GM18520 (cell line): ENCODE measurements at regions not wholly inside any gene's neighbourhood (a gene's known extent, or its start where the extent isn't known, plus 50 kb on each side); places are given as distances from the start of the nearest gene placed in this dataset.
"Not testable (repeated sequence)": the region's sequence is repeated elsewhere in the genome, so short reads cannot be mapped to it uniquely, and the experiment has no call there.

Source experiments
- ATAC-seq: cut with Tn5 transposase; IDR thresholded peaks from one replicate; pipeline ENCODE4 v1.9.1; 2021; ENCODE audit not compliant: unreplicated experiment

DNA sequence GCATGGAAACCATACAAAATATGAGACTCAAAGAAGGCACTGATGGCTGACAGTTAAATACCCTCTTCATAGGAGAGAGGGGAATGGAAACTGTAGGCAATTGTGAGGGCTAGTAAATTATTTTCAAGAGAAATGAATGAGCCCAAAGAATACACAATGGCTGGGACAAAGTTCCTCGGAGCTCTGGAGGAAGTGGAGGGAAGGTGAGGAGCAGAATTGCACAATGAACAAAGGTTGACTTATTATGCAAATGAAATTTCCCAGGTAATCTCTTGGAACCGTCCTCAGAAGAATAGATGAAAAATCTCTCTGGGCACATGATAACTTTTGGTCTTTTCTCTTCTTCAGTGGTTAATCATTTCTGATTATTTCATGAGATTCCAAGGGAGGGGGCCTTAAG, 202.6 kb upstream of the VCX start:
- no peak for ATAC-seq

DNA sequence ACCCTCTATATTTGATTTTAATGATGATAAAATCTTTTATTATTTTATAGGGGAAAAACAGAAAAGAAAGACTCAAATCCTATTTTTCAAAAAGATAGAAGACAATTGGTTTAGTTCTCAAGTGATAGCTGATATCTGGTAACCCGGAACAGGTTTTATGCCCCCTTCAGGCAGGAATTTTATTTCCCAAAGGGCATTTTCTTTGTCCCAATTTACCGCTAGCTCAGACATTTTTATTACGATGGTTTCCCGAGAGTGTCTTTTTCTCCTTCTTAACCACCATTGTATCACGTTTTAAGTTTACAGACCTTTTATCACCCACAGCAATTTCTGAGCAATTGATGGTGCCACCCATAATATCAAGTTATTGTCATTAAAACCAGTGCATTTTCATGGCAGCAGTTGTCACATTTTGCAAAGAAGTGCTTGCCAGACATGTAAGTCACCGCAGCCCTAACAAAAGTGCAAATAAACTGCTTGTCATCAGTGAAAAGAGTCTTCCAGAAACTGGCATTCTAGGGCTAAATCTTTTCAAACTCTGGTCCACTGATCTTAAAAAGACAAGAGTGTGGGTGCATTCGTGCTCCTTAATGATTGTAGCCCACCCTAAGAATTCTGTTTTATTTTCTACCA, 204.8 kb upstream of the VCX start:
- ATAC-seq, result no peak

DNA sequence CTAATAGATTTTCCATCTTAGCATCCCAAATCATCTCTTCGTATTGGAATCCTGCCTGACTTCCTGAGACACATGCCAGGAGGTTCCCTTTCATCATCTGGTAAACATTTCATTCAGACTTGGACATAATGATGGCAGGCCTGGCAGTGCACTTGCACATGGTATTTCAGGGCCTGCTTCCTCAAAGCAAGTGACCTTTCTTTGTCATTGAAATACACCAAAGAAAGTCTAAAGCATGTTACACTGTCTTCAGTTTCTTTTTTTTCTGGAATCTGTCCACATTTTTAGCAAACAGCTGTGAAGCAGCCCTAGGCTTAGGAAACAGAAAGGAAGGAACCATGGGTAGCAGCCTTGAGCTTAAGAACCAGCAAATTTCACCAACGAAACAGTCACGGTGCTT, 205.9 kb upstream of the VCX start:
- no peak for ATAC-seq

DNA sequence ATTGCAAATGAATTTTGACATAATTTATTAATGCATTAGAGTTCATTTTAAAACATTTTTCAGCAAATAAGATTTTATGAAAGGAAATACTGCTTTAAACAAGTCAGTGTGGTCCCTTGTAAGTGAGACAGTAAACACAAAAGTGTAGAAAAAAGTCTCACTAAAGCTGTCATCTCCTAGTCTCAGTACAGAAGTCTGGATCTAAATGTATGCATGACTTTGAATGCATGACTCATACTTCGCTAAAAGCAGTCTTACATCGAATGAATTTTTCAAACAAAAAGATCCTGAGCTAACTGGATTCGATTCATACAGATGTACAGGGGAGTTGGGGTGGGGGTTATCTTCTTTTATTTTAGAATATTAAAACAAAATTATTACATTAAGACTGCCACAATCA, 207.4 kb upstream of the VCX start:
- ATAC-seq, result no peak

DNA sequence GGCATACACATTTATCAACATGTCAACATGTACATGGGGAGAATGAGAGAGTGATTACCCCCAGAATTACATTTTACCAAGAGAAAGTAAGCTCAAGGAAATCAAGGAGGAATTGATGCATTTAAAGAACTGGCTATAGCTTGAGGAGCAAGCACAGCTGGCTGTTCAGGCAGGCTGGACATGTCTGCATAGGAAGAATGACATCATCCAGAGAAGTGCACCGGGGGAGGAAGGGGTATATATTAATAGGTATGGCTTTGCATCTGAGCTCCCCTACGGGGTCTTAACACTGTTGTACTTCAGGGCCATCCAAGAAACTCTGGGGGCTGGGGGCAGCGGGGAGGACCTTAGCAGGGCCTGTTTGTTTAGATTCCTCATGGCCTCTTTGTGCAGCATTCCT, 222.4 kb upstream of the VCX start:
- no peak for ATAC-seq

DNA sequence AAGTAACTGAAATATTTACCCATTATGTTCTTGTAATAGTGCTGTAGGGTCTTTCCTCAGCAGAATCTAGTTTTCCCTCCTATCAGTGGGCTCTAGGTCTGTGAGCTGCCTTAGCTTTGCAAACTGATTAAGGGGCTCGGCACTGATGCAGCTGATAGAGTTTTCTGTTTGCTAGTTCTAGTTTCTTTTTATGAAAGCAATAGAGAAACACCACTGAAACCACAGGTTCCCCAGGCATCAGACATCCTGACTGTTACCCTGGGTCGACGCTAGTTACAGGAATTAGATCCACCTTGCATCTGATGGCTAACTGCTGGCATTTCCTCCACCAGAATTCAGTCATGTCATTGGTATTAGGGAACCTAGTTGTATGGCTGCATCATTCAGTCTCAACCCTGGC, 225.0 kb upstream of the VCX start:
- no peak for ATAC-seq

DNA sequence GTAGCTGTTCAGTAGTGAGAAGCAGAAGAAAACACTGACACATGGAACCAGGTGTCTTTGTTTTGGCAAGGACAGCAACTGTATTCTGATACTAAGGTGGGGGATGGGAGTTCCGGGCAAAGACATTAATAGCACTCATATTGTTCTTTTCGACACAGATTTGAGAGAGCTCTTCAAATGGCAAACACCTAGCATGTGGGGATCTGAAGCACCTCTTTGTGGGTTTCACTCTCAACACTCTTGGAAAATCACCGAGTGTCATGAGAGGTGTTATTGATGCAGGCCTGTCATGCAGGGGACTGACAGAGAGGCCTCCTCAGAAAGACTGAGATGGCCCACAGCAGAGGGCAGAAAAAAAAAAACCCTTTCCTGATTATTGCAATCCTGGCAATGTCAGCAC, 228.4 kb upstream of the VCX start:
- no peak for ATAC-seq

DNA sequence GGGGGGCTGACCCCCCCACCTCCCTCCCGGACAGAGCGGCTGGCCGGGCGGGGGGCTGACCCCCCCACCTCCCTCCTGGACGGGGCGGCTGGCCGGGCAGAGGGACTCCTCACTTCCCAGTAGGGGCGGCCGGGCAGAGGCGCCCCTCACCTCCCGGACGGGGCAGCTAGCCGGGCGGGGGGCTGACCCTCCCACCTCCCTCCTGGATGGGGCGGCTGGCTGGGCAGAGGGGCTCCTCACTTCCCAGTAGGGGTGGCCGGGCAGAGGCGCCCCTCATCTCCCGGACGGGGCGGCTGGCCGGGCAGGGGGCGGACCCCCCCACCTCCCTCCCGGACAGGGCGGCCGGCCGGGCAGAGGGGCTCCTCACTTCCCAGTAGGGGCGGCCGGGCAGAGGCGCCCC, 234.3 kb upstream of the VCX start:
- not testable (repeated sequence) for ATAC-seq

DNA sequence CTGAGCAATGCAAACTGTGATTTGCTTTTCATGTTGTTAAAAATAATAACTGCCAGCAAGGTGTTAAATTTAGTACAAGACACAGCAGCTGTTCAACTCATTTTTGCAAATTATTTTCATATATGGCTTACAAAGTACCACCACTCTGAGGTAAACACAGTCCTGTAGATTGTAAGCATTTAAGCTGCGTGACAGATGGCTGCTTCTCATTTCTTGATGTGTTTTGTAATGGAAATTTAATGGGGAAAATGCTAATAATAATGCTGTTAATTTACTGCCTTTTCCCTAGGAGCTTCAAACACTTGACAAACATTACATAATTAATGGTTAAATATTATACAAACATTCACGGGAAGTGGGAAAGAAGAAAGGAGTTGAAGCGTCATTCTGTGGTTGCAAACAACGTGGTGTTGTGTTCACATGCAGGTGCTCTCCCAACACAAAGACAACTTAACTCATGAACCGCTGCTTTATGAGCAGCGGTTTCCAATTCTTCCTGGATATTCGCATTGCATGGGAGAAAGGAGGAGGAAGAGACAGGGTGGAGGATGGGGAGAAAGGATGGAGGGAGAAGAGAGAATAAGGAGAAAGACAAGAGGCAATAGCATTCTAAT, 236.8 kb upstream of the VCX start:
- no peak for ATAC-seq

DNA sequence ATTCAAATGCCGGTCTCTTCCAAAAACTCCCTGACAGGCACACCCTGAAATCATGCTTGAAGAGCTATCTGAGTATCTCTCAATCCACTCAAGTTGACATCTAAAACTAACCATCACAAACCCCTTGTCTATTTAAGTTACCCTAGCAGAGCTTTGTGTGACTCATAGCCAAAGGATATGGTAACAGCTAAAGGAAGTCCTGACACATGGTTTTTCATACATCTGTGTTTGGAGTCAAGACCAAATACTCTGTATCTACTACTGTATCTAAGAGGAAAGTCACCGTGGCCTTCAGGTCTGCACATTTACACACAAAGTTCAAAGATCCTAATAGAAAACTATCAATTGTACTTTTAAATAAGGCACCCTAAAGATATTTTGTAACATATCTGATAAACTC, 239.6 kb upstream of the VCX start:
- no peak for ATAC-seq

DNA sequence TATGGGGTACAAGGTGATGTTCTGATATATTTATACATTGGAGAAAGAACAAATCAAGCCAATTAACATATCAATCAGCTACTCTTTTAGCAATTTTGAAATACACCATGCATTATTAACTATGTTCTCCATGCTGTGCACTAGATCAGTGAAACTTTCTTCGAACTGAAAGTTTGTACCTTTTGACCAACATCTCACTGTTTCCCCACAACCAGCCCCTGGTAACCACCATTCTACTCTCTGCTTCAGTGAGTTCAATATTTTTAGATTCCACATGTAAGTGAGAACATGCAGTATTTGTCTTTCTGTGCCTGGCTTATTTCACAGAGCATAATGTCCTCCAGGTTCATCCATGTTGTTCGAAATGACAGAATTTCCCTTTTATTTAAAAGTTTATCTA, 246.1 kb upstream of the VCX start:
- ATAC-seq, result no peak

DNA sequence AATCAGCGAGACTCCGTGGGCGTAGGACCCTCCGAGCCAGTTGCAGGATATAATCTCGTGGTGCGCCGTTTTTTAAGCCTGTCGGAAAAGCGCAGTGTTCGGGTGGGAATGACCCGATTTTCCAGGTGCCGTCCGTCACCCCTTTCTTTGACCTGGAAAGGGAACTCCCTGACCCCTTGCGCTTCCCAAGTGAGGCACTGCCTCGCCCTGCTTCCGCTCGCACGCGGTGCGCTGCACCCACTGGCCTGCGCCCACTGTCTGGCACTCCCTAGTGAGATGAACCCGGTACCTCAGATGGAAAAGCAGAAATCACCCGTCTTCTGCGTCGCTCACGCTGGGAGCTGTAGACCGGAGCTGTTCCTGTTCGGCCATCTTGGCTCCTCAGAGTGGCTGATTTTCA, 249.6 kb upstream of the VCX start:
- not testable (repeated sequence) for ATAC-seq

DNA sequence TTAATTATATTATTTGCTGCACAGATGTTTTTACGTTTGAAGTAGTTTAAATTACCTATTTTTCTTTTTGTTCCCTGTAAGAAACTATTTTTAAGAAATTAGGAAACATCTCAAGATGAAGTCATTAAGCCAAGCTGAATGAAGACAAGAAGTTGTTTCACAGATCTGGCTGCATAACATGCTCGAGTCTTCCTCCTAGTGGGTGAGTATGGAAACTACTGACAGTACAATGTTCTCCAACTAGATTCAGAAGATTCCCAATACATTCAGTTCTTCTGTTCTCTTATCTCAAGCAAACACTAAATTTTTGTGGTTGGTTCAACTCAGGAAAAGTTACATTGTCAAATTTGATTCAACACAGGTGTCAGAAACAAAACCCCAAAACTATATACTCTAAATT, 256.8 kb upstream of the VCX start:
- ATAC-seq, result no peak

DNA sequence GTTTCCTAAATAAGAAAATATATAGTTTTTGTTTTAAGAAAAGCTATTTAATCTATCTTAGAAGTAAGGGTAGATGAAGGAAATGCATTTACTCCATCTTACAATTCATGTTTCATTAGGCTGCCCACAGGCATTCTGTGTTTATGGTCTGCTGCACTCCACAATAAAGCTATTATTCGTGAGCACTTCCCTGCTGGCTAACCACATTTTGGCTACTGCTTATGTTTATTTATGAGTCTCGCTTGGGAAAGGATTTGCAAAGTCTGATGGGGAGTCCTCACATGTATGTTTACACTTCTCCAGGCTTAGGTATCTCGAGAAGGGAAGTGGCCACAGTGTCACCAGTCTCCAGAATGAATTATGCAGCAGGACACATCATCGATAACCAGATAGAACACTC, 260.8 kb upstream of the VCX start:
- ATAC-seq, result no peak

DNA sequence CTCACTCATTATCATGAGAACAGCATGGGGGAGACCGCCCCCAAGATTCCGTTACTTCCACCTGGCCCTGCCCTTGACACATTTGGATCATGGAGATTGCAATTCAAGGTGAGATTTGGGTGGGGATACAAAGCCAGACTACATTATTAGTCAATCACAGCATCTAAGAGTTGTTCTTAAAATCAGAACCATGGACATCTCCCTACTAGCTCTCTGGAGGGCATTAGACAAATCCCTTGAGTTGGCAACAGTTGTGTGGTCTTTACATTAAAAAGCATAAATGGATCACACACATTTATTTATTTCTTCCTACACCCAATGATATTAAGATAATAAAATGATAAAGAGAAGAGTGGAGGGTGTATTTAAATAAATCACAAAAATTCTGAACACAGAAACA, 262.8 kb upstream of the VCX start:
- no peak for ATAC-seq

DNA sequence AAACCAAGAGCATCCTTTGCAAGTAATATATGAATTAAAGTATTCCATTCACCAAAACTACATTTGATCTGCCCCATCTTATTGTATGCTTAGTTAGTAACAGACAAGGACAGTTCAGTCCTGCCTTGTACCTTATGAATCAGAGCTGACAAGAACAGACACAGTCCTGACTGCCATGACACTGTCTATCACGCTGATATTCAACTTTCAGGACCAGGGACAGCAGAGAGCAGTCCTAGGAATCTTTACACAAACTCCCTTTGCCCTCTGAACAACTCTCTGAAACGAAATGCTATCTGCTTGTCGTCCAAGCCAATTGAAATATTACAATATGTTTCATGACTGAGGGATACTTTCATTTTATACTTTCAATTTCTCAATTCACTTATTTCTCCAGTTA, 268.6 kb upstream of the VCX start:
- no peak for ATAC-seq

DNA sequence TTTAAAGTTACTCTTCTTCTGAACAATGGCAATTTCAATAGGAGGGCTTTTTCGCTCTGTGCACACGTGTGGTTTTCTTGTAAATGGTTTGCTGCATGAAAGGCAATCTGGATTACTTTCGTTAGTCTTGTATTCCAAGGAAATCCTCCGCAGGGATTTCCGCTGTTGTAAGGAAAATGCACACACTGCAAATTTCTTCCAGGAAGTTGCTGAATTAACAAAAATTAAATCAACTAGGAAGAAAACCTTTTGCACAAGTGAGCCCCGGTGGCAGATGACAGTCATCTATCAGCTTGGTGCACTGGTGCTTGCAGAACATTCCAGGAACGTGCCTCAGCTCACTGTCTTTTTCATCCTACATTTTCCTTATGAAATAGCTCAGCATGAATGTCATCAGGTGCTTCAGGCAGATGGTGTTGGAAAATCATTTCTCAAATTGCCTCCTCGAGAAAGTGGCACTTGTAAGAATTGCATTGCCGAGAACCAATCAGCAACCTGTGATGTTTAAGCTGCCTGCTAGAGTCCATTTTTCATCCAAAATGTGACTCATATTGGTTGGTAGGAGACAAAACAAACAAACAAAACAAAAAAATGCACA, 272.4 kb upstream of the VCX start:
- no peak for ATAC-seq

DNA sequence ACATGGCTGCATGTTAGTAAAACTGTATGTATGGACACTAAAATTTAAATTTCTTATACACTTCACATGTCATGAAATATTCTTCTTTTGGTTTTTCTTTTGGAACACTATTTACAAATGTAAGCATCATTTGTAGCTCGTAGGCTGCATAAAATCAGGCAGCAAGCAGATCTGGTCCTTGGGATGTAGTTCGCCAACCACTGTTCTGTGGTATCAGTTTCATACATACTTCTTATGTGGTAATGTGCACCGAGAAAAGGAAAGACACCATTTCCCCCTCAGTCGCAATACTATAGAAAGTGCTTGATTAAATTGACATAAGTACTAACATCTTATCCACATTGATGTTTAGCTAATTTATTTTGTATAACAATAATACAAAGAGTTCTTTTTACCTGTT, 274.4 kb upstream of the VCX start:
- no peak for ATAC-seq

DNA sequence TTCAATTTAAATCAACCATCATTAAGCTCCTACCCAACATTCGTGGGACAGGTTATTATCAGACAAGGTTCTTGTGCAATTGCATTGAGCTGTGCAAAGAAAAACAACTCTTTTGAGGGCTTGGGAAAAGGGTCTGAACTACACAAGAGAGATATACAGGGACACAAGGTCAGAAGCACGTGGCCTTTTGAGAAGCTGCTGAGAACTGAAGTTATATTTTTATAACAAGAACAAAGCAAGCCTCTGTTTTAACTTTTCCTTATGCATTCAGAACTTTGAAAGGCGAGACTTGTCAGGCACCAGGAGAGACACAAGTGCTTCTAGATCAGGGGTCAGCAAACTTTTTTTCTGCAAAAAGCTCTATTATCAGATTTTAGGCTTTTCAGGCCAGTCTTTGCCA, 274.8 kb upstream of the VCX start:
- ATAC-seq, result no peak

DNA sequence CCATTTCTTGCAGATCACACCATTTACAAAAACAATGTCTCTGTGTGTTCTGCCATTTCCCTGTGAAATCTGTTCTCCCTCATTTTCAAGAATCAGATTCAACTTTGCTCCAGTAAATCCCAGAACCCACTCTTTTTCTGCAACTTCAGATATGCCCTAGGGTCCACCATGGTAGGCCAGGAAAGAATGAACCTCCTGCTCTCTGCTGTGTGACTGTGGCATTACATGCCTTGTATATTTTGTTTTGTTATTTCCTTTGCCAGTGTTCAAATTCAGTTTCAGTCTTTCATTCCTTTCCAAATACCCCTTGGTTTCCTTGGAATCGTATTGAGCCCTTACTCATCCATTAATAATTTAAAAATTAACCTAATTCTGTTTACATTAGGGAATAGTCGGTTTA, 290.2 kb upstream of the VCX start:
- ATAC-seq, result no peak

DNA sequence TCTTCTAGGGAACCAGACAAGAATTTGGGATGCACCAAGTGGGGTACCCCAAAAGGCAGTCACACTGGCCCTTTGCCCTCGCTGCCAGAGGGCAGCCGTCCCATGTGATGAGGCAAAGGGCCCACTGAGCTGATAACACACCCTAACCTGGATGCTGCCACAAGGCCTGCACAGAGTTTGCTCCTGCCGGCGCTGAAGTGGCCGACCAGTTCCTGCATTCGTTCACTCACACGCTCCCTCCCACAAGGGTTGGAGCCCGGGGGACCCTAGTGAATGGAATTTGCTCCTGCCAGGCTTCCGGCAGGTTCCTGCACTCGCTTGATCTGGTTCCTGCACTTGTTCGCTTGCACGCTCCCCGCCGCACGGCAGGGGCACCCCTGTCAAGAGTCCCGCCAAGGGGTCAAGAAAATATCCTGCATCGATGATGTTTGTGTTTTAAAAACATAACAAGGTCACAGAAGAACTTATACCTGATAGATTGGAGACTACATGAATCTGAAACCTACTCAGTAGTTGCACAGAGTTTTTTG, 296.4 kb upstream of the VCX start:
- no peak for ATAC-seq

DNA sequence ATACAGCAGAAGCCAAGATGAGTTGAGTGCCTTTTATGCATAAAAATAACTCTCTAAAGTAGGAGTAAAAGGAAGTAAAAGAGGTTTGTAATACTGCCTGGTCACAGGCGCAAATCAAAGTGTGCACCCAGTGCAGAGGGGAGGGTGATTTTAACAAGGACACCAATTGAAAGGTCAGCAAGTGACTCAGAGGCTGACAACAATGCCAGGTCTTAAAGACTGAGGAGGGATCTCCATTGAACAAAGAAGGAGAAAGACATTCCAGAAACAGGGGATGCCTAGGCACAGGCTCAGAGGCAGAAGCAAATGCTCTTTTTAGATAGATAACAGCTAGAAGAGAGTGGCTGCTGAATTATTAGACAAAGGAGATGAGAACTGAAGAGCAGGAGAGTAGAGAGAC, 297.4 kb upstream of the VCX start:
- ATAC-seq, result no peak
